Fibroblast of villous mesenchyme (primary cell): ENCODE measurements at regions not wholly inside any gene's neighbourhood (a gene's known extent, or its start where the extent isn't known, plus 50 kb on each side); places are given as distances from the start of the nearest gene placed in this dataset.
"Not testable (repeated sequence)": the region's sequence is repeated elsewhere in the genome, so short reads cannot be mapped to it uniquely, and the experiment has no call there.

ENCODE experiments used
- DNase-seq: peaks from one replicate; pipeline ENCODE4 v3.0.0-alpha.2; 2010; ENCODE audit warnings: low read depth
- H3K4me3 ChIP-seq: 2 replicates; pipeline ENCODE4 v1.5.1; 2011; ENCODE audit warnings: low read depth, mild to moderate bottlenecking, low read length
- TF ChIP-seq, protein P1 (sequence below): IDR thresholded peaks from 2 replicates; pipeline ENCODE4 v1.5.1; 2012; ENCODE audit warnings: low read depth, mild to moderate bottlenecking, low read length; ENCODE audit not compliant: insufficient read depth

DNA sequence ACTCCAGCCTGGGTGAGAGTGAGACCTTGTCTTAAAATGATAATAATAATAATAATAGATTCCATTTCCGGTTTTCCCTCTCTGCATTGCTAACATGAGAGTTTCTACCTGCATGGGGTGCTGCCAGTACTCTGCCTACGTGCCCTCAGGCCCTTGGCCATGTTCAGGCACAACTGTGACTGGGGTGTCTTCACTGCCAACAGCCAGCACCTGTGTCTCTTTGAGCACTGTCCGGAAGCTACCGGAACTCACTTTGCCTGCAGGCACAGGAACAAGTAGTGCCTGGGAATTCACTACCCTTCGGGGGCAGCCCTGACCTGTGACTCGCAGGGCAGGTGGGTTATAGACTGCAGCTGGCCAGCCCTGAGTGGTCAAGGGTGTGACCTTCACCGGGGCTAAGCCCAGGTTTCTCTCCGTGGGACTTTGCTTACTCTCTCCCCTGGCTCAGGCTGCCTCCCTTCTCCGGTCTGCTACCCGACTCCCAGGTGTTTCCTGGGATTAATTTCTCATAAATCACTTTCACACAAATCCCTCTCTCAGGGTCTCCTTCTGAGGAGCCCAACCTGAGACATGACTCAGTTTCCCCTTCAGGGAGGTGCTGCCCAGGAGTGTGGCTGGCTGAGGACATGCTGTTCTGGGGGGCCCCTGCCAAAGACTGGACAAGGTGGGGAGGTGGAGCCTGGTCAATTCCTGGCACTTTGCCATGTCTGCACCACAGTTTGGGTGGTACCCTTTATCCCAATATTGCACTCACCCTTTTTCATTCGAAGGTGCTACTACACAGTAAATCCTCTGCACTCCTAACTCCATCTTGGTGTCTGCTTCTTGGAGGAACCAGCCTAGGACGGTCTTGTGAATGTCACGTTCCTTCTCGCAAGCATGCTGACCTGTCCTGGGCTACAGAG, 79.5 kb upstream of the RALGAPA2 start:
- TF ChIP-seq, protein P1, sequence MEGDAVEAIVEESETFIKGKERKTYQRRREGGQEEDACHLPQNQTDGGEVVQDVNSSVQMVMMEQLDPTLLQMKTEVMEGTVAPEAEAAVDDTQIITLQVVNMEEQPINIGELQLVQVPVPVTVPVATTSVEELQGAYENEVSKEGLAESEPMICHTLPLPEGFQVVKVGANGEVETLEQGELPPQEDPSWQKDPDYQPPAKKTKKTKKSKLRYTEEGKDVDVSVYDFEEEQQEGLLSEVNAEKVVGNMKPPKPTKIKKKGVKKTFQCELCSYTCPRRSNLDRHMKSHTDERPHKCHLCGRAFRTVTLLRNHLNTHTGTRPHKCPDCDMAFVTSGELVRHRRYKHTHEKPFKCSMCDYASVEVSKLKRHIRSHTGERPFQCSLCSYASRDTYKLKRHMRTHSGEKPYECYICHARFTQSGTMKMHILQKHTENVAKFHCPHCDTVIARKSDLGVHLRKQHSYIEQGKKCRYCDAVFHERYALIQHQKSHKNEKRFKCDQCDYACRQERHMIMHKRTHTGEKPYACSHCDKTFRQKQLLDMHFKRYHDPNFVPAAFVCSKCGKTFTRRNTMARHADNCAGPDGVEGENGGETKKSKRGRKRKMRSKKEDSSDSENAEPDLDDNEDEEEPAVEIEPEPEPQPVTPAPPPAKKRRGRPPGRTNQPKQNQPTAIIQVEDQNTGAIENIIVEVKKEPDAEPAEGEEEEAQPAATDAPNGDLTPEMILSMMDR = no peak
- H3K4me3 ChIP-seq = no peak overlapping the region
- DNase-seq = no peak

DNA sequence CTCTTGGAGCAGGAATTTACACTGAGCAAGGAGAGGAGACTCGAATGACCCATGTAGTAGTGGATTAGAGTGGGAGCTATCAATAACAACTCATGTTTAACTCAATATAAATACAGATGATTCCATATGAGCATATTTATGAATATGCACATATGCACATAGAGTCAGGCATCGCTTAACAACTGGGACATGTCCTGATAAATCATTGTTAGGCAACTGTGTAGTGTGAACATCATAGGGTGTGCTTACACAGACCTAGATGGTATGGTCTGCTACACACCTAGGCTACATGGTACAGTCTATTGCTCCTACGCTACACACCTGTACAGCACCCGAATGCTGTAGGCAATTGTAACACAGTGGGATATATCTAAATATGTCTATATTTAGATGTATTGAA, 75.9 kb upstream of the RALGAPA2 start:
- no peak overlapping the region for H3K4me3 ChIP-seq
- DNase-seq = no peak
- TF ChIP-seq, protein P1 = no peak

DNA sequence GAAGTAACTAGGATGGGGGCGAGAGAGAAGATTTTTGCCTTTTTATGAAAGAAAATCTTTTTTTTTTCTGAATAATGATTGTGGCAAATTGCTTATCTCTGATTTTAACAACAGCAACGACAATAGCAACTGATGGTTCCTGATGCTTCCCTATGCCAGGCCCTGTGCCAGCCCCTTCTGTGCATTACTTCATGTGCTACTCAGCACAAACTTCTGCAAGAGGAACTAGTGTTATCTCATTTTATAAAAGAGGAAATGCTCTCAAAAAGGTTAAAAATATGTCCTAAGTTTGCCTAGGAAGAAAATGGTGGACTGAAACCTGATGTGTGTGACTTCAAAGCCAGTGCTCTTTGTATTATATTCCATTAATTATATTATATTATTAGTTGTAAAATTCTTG, 74.0 kb upstream of the RALGAPA2 start:
- DNase-seq = no peak
- TF ChIP-seq, protein P1 = no peak
- no peak overlapping the region for H3K4me3 ChIP-seq

DNA sequence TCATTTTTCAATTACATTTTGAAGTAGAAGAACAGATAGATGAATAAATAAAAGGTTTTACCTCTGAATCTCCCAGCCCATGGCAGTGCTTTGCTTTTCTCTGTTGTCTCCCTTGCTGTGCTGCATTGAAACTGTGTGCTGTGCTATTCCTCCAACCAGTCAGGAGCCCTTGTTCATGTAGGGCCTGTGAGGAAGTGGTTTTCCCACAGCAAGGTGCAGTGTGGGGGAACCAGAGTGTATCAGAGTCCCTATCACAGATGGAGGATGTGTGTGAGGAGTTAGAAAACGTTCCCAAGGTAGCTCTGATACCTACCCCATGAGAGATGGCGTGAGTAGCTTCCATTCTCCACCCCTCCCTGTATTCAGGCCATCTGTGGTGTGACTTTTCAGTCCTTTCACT, 72.8 kb upstream of the RALGAPA2 start:
- no peak overlapping the region for H3K4me3 ChIP-seq
- DNase-seq = no peak
- TF ChIP-seq, protein P1 = no peak

DNA sequence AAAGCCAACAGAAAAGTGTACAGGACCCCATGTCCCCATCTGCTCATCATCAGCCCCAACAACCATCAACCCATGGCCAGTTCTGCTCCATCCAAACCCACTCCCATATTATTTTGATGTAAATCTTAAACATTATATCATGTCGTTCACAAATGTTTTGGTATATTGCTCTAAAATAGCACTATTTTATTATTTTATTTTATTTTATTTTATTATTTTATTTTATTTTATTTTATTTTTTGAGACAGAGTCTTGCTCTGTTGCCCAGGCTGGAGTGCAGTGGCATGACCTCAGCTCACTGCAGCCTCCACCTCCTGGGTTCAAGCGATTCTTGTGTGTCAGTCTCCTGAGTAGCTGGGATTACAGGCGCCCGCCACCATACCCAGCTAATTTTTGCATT, 72.0 kb upstream of the RALGAPA2 start:
- not testable (repeated sequence) for H3K4me3 ChIP-seq, DNase-seq

DNA sequence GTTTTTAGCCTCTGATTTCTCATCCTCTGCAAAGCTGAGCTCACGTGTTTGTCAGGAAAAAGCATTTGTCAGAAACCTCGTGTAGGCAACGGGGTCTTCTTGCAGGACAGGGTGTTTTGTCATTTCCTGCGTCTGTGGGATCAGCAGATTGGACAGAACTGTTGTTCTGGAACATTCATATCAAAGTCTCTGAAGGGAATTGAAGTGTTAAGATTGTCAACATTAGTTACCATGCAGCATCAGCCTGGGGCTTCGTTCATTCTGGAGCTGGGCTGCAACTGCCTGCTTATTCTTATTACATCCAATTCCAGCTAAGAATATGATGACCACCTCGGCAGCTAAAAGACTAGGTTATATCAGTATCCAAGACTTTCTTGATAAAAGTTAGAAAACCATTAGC, 71.0 kb upstream of the RALGAPA2 start:
- DNase-seq = no peak
- no peak overlapping the region for H3K4me3 ChIP-seq
- TF ChIP-seq, protein P1 = no peak

DNA sequence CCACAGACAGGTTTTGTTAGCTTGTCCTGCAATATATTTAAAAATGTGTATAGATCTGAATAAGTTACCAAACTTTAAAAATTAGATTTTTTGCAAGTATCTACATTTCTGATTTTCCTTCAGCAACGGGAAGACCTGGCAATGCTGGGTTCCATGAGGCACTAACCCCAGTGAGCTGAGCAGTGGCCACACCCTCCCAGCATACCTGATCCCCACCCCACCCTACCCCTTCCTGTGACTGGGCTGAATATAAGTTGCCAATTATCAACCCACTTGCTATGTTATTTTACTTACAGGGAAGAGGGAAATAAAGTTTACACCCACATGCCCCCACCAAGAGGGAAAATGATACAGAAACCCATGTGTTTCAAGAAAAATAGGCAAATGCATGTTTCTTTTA, 70.3 kb upstream of the RALGAPA2 start:
- DNase-seq = no peak
- TF ChIP-seq, protein P1 = no peak
- H3K4me3 ChIP-seq = no peak overlapping the region
